Osteocyte (in vitro differentiated cells): ENCODE measurements at regions not wholly inside any gene's neighbourhood (a gene's known extent, or its start where the extent isn't known, plus 50 kb on each side); places are given as distances from the start of the nearest gene placed in this dataset.

Experiments
- DNase-seq: peaks from one replicate; pipeline ENCODE4 v3.0.0; 2021; ENCODE audit warnings: mixed read lengths; ENCODE audit not compliant: unreplicated experiment; ENCODE audit errors: extremely low spot score
- H3K27ac Mint-ChIP-seq: one replicate; pipeline ENCODE4 v1.8.0; 2021; ENCODE audit warnings: mild to moderate bottlenecking, mixed read lengths; ENCODE audit not compliant: unreplicated experiment
- H3K27me3 Mint-ChIP-seq: one replicate; pipeline ENCODE4 v1.8.0; 2021; ENCODE audit warnings: mixed read lengths; ENCODE audit not compliant: unreplicated experiment
- H3K36me3 Mint-ChIP-seq: one replicate; pipeline ENCODE4 v1.8.0; 2021; ENCODE audit warnings: mixed read lengths; ENCODE audit not compliant: unreplicated experiment
- H3K4me1 Mint-ChIP-seq: one replicate; pipeline ENCODE4 v1.8.0; 2021; ENCODE audit warnings: mixed read lengths; ENCODE audit not compliant: unreplicated experiment
- H3K4me3 Mint-ChIP-seq: one replicate; pipeline ENCODE4 v1.8.0; 2021; ENCODE audit warnings: mild to moderate bottlenecking, moderate library complexity, mixed read lengths; ENCODE audit not compliant: unreplicated experiment
- H3K9me3 Mint-ChIP-seq: one replicate; pipeline ENCODE4 v1.8.0; 2021; ENCODE audit warnings: mixed read lengths; ENCODE audit not compliant: unreplicated experiment
- CTCF ChIP-seq: fragments of 200-600 bp; sonication (generic); IDR thresholded peaks from 2 replicates; pipeline ENCODE4 v1.5.0; 2021; ENCODE audit warnings: antibody characterized with exemption, mild to moderate bottlenecking, moderate library complexity

GRCh38 chr15:53251996-53252395 lies 461.9 kb upstream of the ONECUT1 start:
- no peak overlapping the region for H3K27ac Mint-ChIP-seq
- no peaks in the 10 kb centered on the region for H3K27me3 Mint-ChIP-seq
- H3K4me3 Mint-ChIP-seq: no peak overlapping the region
- H3K36me3 Mint-ChIP-seq: no peaks in the 10 kb centered on the region
- DNase-seq: no peak
- TF ChIP-seq CTCF: no peak
- H3K4me1 Mint-ChIP-seq: no peaks in the 10 kb centered on the region
- no peaks in the 10 kb centered on the region for H3K9me3 Mint-ChIP-seq

- DNase-seq: no peak
- no peaks in the 10 kb centered on the region for H3K36me3 Mint-ChIP-seq
Measured at GRCh38 chr15:53251523-53251922, 461.4 kb upstream of the ONECUT1 start.

GRCh38 chr15:53247041-53247708 lies 457.0 kb upstream of the ONECUT1 start:
- Mint-ChIP-seq H3K36me3 (no peaks in the 10 kb centered on the region), H3K4me3 (no peak overlapping the region), H3K27ac (no peak overlapping the region), H3K9me3 (no peaks in the 10 kb centered on the region), H3K27me3 (no peaks in the 10 kb centered on the region), H3K4me1 (no peaks in the 10 kb centered on the region)
- TF ChIP-seq CTCF: no peak
- no peak for DNase-seq

More at GRCh38 chr15:53251523-53251922, 461.4 kb upstream of the ONECUT1 start:
- H3K4me1 Mint-ChIP-seq: no peaks in the 10 kb centered on the region
- no peak overlapping the region for H3K27ac Mint-ChIP-seq
- H3K4me3 Mint-ChIP-seq: no peak overlapping the region
- no peaks in the 10 kb centered on the region for H3K27me3 Mint-ChIP-seq
- no peak for TF ChIP-seq CTCF
- no peaks in the 10 kb centered on the region for H3K9me3 Mint-ChIP-seq

- Mint-ChIP-seq H3K4me1 (no peaks in the 10 kb centered on the region), H3K27me3 (no peaks in the 10 kb centered on the region), H3K36me3 (no peaks in the 10 kb centered on the region), H3K9me3 (no peaks in the 10 kb centered on the region), H3K27ac (no peak overlapping the region), H3K4me3 (no peak overlapping the region)
- no peak for TF ChIP-seq CTCF
- no peak for DNase-seq
Measured at GRCh38 chr15:53246404-53246803, 456.3 kb upstream of the ONECUT1 start.

- Mint-ChIP-seq H3K27me3 (no peaks in the 10 kb centered on the region), H3K36me3 (no peaks in the 10 kb centered on the region), H3K4me1 (no peaks in the 10 kb centered on the region), H3K27ac (no peak overlapping the region), H3K4me3 (no peak overlapping the region), H3K9me3 (no peaks in the 10 kb centered on the region)
- no peak for TF ChIP-seq CTCF
- DNase-seq: no peak
Measured at GRCh38 chr15:53233801-53234200, 443.7 kb upstream of the ONECUT1 start.
